H7 (cell line): ENCODE measurements at regions not wholly inside any gene's neighbourhood (a gene's known extent, or its start where the extent isn't known, plus 50 kb on each side); places are given as distances from the start of the nearest gene placed in this dataset.
"Not testable (repeated sequence)": the region's sequence is repeated elsewhere in the genome, so short reads cannot be mapped to it uniquely, and the experiment has no call there.

ENCODE experiments used
- DNase-seq: peaks from one replicate; pipeline ENCODE4 v3.0.0; 2012
- H3K27me3 ChIP-seq: 2 replicates; pipeline ENCODE4 v1.6.0; 2011; ENCODE audit warnings: mild to moderate bottlenecking, low read length; ENCODE audit not compliant: control insufficient read depth, insufficient read depth
- H3K36me3 ChIP-seq: replicated peaks from 2 replicates; pipeline ENCODE4 v1.5.1; 2011; ENCODE audit warnings: low read length; ENCODE audit not compliant: control insufficient read depth, insufficient read depth
- H3K4me3 ChIP-seq: 2 replicates; pipeline ENCODE4 v1.5.1; 2011; ENCODE audit warnings: low read depth, mild to moderate bottlenecking, control low read depth, low read length, moderate library complexity; ENCODE audit not compliant: insufficient read depth

DNA sequence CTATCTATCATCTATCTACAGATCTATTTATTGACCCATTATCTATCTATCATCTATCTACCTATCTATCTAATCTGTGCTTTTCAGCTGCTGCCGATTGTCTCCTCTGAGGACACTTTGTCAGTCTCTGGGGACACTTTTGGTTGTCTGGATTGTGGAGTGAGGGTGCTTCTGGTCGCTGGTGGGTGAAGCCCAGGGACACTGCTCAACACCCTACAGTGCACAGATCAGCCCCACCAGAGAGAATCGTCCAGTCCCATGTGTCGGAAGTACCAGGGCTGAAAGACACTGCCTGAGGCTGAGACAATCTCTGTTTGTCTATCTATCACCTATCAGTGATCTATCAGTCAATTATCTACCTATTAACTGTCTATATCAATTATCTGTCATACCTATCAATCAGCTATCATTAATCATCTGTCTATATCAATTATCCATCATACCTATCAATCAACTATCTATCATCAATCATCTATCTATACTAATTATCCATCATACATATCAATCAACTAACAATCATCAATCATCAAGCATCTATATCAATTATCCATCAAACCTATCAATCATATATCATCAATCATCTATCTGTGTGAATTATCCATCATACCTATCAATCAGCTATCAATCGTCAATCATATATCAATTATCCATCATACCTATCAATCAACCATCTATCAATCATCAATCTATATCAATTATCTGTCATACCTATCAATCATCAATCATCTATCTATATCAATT, 70.0 kb upstream of the PPP2R3B start:
- no peaks in the 10 kb centered on the region for H3K36me3 ChIP-seq
- H3K4me3 ChIP-seq = no peak overlapping the region
- DNase-seq = no peak
- H3K27me3 ChIP-seq = no peaks in the 10 kb centered on the region

DNA sequence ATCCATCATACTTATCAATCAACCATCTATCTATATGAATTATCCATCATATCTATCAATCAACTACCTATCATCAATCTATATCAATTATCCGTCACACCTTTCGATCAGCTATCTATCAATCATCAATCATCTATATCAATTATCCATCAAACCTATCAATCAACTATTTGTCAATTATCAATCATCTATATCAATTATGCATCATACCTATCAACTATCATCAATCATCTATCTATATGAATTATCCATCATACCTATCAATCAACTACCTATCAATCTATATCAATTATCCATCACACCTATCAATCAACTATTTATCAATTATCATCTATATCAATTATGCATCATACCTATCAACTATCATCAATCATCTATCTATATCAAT, 70.6 kb upstream of the PPP2R3B start:
- Histone ChIP-seq H3K4me3 (no peak overlapping the region), H3K36me3 (no peaks in the 10 kb centered on the region), H3K27me3 (no peaks in the 10 kb centered on the region)
- DNase-seq = no peak

DNA sequence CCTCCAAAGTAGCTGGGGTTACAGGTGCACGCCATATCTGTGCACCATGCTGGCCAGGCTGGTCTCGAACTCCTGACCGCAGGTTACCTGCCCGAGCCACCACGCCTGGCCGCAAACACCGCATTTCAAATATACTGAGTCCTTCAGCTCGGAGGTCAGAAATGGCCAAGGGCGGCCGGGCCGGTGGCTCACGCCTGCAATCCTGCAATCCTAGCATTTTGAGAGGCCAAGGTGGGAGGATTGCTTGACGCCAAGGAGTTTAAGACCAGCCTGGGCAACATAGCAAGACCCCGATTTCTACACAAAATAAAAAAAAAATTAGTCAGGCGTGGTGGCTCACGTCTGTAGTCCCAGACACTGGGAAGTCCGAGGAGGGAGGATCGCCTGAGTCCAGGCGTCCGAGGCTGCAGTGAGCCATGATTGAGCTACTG, 71.9 kb upstream of the PPP2R3B start:
- H3K36me3 ChIP-seq = no peaks in the 10 kb centered on the region

DNA sequence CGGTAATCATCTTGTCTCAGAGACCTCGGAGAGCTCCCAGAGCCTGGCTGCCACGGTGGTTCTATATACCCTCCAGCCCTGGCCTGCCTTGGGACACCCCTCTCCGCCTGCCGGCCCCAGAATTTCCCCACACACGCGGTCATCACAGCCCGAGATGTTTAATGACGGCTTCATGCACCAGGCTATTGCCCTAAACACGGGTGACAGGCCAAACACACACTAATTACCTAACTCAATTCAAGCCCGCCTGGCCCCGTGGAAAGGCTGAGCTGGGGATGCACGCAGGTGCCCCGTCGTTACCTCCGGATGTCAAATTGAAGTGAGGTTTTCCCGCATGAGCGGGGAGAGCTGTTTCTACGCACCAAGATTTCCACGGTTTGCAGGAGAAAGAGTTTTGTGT, 72.9 kb upstream of the PPP2R3B start:
- no peak for DNase-seq
- Histone ChIP-seq H3K4me3 (no peak overlapping the region), H3K27me3 (no peaks in the 10 kb centered on the region), H3K36me3 (no peaks in the 10 kb centered on the region)

More for the DNA sequence above, 71.9 kb upstream of the PPP2R3B start:
- DNase-seq = no peak
- Histone ChIP-seq H3K4me3 (no peak overlapping the region), H3K27me3 (no peaks in the 10 kb centered on the region)

DNA sequence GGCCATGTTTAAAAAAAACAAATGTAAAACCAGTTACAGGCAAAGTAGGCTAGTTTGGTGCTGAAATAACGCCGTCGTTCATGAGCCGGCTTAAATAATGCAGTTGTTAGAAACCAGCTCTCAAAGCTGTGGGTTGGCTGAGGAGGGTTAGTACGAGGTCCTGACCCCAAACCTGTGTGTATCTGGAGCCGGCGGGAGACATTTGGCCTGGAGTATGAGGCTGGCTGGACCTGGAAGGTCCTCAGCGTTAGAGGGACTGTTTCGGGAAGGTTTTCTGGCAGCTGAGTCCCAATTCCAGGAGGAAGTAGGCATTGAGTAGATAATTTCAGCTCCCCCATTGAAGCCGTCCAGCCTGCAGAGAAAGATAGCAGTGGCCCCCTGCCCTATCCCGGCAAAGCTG, 73.4 kb upstream of the PPP2R3B start:
- DNase-seq = no peak
- Histone ChIP-seq H3K27me3 (no peaks in the 10 kb centered on the region), H3K4me3 (no peak overlapping the region), H3K36me3 (no peaks in the 10 kb centered on the region)

DNA sequence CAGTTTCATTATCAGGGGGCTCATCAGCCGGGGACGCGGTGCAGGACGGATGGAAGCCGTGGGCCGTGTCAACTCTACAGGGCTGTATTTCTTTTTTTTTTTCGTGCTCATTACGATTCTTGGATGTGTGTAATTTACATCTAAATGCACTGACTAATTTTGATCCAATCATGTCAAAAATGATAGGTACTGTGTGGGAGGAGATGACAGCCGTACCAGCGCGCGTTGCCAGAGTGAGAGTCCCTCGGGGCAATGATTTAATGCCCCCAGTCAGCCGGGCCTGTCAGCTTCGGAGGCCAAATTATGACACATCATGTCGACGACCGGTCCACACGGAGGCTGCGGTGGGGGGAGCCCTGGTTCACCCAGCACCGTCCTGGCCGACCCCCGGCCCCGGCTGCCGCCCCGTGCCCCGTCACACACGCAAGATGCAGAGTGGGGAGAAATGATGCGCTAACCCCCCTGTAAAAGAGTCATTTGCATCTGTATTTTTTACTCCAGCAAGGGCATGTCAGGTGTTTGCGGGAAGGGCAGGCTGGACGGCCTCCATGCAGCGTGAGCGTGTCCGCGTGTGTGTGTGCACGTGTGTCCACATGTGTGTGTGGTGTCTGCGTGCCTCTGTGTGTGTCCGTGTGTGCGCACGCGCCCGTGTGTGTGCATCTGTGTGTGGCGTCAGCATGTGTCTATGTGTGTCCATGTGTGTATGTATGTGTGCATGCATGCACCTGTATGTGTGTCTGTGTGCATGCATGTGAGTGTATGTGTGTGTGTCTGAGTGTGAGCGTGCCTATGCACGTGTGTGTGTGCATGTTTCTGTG, 74.3 kb upstream of the PPP2R3B start:
- Histone ChIP-seq H3K4me3 (no peak overlapping the region), H3K27me3 (no peaks in the 10 kb centered on the region), H3K36me3 (no peaks in the 10 kb centered on the region)
- DNase-seq = no peak

DNA sequence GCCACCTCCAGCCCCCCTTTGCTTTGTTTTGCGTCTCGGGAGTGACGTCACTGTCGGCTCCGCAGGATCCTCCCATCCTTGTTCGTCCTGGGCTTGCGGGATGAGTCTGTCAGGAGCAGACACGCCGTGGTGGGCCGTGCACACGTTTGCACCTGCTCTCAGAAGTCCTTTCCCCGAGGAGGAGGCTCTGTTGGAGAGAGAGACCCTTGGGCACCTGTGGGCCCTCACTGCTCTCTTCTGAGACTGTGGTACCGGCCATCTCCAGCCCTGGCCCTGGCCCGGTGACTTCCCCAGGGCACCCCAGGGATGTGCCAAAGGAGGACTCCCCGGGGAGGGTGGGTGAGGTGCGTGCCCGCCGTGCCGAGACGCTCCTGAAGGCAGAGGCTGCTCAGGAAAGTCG, 76.1 kb upstream of the PPP2R3B start:
- H3K36me3 ChIP-seq = no peaks in the 10 kb centered on the region
- DNase-seq = no peak
- H3K27me3 ChIP-seq = no peaks in the 10 kb centered on the region
- H3K4me3 ChIP-seq = no peak overlapping the region

DNA sequence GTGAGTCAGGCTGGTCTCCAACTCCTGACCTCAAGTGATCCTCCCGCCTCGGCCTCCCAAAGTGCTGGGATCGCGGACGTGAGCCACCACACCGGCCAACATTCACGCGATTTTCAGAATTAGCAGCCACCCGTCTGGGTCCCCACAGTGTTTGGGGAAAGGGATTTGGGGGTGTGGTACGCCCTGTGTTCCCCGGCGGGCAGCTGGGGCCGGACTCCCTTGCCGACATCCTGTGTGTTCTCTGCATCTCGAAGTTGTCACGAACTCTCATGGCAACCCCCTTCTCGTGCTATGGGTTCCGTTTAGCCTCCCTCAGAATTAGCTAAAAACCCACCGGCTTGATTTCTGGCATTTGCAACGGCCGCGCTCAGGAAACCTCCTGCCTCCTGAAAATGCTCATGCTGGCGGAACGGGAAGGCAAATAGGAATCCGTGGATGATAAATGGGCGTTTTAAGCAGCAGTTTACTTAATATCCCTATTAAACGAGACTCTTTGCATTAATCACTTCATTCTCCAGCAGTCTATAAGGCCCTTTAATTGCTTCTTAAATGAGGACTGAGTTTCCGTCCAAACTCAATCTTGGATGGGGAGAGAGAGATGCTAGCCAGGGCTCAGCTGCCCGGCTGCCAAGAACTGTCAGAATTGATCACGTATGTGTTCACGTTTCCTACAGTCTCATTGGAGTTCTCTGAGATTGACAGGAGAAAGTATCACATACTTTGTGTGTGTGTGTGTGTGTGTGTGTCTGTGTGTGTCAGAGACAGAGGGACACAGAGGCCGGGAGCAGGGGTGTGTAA, 78.9 kb upstream of the PPP2R3B start:
- H3K4me3 ChIP-seq = no peak overlapping the region
- no peaks in the 10 kb centered on the region for H3K36me3 ChIP-seq
- no peaks in the 10 kb centered on the region for H3K27me3 ChIP-seq
- no peak for DNase-seq

DNA sequence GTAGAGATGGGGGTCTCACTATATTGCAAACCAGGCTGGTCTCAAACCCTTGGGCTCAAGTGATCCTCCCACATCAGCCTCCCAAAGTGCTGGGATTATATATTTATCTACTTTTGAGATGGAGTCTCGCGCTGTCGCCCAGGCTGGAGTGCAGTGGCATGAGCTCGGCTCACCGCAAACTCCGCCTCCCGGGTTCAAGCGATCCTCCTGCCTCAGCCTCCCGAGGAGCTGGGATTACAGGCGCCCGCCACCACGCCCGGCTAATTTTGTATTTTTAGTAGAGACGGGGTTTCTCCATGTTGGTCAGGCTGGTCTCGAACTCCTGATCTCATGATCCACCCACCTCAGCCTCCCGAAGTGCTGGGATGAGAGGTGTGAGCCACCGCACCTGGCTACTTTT, 80.1 kb upstream of the PPP2R3B start:
- DNase-seq, H3K36me3 ChIP-seq, H3K27me3 ChIP-seq, H3K4me3 ChIP-seq: not testable (repeated sequence)

DNA sequence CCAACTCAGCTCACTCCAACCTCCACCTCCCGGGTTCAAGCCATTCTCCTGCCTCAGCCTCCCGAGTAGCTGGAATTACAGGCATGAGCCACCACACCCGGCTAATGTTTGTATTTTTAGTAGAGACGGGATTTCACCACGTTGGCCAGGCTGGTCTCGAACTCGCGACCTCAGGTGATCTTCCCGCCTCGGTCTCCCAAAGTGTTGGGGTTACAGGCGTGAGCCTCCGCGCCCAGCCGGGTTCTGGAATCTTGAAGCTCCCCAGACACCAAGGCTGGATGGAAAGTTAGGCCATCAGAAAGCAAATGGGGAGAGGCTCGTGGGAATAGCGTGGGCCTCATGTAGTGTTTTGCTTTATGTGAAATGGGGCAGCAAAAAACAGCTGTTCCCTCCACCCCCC, 81.0 kb upstream of the PPP2R3B start:
- H3K36me3 ChIP-seq, DNase-seq, H3K27me3 ChIP-seq, H3K4me3 ChIP-seq: not testable (repeated sequence)

DNA sequence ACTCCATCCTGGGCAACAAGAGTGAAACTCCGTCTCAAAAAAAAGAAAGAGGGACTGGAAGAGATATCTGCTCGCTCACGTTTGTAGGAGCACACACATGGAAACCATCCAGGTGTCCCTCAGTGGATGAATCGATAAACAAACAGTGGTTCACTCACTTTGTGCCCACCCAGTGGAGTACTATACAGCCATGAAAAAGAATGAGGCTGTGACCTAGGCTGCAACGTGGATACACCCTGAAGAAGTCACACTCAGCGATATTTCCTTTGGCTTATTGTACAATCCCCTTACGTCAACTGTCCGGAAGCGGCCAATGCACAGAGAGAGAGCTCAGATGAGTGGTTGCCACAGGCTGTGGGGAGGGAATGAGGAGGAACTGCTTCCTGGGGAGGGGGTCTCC, 82.3 kb upstream of the PPP2R3B start:
- Histone ChIP-seq H3K27me3 (no peaks in the 10 kb centered on the region), H3K36me3 (no peaks in the 10 kb centered on the region), H3K4me3 (no peak overlapping the region)
- no peak for DNase-seq

DNA sequence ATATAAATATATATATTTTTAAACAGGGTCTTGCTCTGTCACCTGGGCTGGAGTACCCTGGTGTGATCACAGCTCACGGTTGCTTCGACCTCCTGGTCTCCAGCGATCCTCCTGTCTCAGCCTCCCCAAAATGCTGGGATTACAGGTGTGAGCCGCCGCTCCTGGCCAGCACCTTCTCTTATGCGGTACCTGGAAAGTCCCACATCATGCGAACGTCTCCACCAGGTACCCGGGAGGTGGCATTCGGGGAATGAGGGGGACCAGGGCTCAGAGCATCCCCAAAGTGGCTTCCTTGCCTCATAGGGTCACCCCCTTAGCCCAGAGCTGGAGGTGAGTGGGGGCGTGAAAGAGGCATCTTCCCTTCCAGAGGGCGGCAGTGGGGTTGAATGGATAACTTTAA, 84.0 kb upstream of the PPP2R3B start:
- DNase-seq = no peak
- no peaks in the 10 kb centered on the region for H3K36me3 ChIP-seq
- H3K4me3 ChIP-seq = no peak overlapping the region
- no peaks in the 10 kb centered on the region for H3K27me3 ChIP-seq

DNA sequence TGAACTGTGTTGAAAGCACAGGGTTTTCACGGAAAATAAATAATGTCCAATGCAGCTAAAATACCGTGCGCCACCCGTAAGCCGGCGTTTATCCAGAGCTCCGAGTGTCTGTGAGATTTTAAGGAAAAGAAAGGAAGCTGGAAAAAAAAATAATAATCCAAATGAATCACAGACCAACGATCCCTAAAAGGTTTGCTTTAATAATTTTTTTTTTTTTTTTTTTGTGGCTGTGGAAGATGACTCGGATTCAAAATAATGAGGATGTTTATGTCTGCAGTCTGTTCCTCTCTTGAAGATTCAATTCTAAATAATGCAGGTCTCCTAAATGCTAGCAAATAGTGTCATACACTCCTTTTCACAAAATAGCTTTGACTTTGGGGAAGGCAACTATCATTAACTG, 84.6 kb upstream of the PPP2R3B start:
- Histone ChIP-seq H3K36me3 (no peaks in the 10 kb centered on the region), H3K4me3 (no peak overlapping the region), H3K27me3 (no peaks in the 10 kb centered on the region)
- no peak for DNase-seq

DNA sequence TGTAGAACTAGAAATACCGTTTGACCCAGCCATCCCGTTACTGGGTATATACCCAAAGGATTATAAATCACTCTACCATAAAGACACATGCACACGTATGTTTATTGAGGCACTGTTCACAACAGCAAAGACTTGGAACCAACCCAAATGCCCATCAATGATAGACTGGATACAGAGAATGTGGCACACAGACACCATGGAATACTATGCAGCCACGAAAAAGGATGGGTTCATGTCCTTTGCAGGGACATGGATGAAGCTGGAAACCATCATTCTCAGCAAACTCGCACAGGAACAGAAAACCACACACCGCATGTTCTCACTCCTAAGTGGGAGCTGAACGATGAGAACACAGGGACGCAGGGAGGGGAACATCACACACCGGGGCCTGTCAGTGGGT, 85.6 kb upstream of the PPP2R3B start:
- H3K4me3 ChIP-seq, DNase-seq, H3K36me3 ChIP-seq, H3K27me3 ChIP-seq: not testable (repeated sequence)
